VCaP (cell line): ENCODE measurements at regions not wholly inside any gene's neighbourhood (a gene's known extent, or its start where the extent isn't known, plus 50 kb on each side); places are given as distances from the start of the nearest gene placed in this dataset.
"Not testable (repeated sequence)": the region's sequence is repeated elsewhere in the genome, so short reads cannot be mapped to it uniquely, and the experiment has no call there.

Experiments used
- H3K27ac ChIP-seq: fragments of 450-650 bp; 2 replicates; pipeline ENCODE4 v1.5.1; 2017
- CTCF ChIP-seq: fragments of 450-650 bp; conservative IDR thresholded peaks from 2 replicates; pipeline ENCODE4 v1.5.1; 2017; ENCODE audit warnings: mild to moderate bottlenecking, moderate library complexity

GRCh38 chr7:91749418-91749817 is 131.1 kb downstream of the MTERF1 start:
- TF ChIP-seq CTCF = no peak
- H3K27ac ChIP-seq = no peak overlapping the region

GRCh38 chr7:91750091-91750490 is 130.4 kb downstream of the MTERF1 start:
- no peak overlapping the region for H3K27ac ChIP-seq
- TF ChIP-seq CTCF = no peak

DNA sequence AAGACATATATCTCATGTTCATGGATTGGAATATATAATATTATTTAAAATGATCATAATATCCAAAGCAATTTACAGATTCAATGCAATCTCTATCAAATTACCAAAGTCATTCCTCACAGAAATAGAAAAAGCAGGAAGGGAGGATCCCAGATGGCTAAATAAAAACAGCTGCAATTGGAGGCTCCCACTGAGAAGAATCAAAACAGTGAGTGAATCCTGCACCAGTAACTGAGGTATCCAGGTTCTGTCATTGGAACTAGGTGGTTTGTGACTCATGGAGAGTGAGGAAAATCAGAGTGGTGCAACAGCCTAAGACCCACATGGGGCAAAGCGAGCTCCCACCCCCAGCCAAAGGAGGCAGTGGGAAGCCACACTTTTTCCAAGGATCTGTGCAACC is 128.4 kb downstream of the MTERF1 start:
- no peak for TF ChIP-seq CTCF
- no peak overlapping the region for H3K27ac ChIP-seq

DNA sequence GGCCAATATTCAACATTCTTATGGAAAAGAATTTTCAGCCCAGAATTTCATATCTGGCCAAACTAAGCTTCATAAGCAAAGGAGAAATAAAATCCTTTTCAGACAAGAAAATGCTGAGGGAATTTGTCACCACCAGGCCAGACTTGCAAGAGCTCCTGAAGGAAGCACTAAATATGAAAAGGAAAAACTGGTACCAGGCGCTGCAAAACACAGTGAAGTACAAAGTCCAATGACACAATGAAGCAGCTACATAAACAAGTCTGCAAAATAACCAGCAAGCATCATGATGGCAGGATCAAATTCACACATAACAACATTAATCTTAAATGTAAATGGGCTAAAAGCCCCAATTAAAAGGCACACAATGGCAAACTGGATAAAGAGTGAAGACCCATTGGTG is 126.2 kb downstream of the MTERF1 start:
- not testable (repeated sequence) for H3K27ac ChIP-seq

DNA sequence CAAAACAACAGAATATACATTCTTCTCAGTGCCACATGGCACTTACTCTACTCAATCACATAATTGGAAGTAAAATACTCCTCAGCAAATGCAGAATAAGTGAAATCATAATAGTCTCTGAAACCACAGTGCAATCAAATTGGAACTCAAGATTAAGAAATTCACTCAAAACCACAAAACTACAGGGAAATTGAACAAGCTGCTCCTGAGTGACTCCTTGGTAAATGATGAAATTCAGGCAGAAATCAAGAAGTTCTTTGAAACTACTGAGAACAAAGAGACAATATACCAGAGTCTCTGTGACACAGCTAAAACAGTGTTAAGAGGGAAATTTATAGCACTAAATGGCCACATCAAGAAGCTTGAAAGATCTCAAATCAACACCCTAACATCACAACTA is 125.4 kb downstream of the MTERF1 start:
- not testable (repeated sequence) for H3K27ac ChIP-seq

- no peak for TF ChIP-seq CTCF
- peak overlapping the region; percentile 48 for H3K27ac ChIP-seq
Measured at GRCh38 chr7:91759205-91759863, 121.2 kb downstream of the MTERF1 start.

DNA sequence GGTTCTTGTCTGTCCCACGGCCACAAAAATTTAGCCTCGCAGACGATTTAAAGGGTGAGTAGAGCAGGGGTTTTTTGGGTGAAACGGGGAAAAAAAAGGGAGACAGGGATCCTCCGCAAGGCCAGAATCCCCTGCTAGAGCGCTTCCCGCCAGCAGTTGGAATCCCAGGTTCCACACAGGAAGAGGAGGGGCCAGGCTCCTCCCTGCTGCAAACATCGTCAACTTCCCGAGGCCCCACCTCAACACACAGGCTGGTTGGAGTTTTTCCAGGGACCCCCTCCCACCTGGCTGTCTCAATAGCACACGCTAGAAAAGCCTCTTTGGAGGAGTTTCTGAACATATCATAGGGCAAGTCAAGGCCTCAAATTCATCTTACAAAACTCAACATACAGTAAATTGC is 112.7 kb downstream of the MTERF1 start:
- H3K27ac ChIP-seq = no peak overlapping the region
- TF ChIP-seq CTCF = no peak

DNA sequence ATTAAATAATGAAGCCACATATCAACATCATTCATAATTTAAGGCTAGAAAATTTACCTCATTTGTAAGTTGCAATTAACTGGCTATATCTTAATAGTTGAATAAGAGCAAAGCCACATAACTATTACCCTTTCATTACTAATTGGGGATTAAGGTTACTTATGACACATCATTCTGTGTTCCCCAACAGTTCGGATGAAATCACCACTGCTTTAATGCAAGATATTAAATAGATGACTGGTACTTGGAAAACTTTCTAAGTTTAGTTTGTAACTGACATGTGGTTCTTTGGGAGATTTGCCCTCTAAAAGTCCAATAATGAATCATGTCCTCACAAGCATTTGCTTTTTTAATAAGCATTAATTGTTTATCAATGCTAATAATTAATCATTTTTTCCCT is 109.1 kb downstream of the MTERF1 start:
- TF ChIP-seq CTCF = no peak

More for the DNA sequence above, 109.1 kb downstream of the MTERF1 start:
- H3K27ac ChIP-seq = no peak overlapping the region
